ENCODE measurements at regions not wholly inside any gene's neighbourhood (a gene's known extent, or its start where the extent isn't known, plus 50 kb on each side); places are given as distances from the start of the nearest gene placed in this dataset.

DNA sequence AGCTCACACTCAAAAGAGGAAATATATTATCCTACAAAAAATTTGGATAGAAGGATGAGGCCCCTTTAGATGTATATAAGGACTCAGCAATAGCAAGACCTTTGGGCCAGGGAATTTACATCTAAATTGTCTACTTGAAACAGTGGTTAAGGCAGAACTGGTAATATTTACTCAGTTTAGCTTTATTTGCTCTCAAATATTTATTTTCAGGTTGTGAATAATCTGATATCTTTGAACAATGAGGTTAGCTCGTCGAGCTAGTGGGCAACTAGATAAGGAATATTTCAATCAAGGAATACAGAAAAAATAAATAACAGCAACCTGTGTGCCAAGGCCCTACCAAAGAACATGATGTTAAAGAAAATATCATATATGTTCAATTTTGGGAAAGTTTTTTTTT is 966.3 kb downstream of the DTWD2 start:
- no peak for DNase-seq

- DNase-seq: no peak
These were observed 970.8 kb downstream of the DTWD2 start for GRCh38 chr5:118017536-118017935.

- no peak for DNase-seq
These were observed 972.0 kb downstream of the DTWD2 start for GRCh38 chr5:118016396-118016795.

- DNase-seq: no peak
These were observed 972.8 kb downstream of the DTWD2 start for GRCh38 chr5:118015511-118015910.

DNA sequence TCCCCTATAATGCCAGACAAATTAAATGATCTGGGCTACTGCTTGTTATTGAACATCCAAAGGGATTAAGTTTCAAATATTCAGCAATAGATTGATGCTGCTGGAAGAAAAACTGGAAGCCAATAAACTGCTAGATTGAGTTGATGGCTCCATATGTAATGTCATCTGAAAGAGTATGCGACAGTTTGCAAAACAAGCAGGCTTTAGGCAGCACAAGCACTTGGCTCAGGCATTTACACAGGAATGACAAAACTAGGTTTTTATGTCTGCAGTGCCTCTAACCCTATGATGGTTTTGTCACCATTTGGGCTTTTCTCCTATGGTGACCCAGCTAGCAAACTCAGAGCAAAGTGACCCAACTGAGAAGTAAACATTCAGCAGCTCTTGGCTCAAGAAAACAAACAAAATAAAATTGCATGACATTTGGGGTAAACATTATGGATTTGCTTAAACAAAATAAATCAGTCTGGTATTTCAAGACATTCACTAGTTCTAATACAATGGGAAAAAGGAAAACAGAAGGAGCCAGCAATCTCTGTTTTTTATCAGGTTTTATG is 978.5 kb downstream of the DTWD2 start:
- DNase-seq: no peak

GRCh38 chr5:118008779-118009178 is 979.6 kb downstream of the DTWD2 start:
- DNase-seq: no peak

- no peak for DNase-seq
These were observed 981.1 kb downstream of the DTWD2 start for GRCh38 chr5:118007262-118007661.

GRCh38 chr5:118006219-118006618 is 982.1 kb downstream of the DTWD2 start:
- DNase-seq: no peak

- DNase-seq: no peak
These were observed 988.3 kb downstream of the DTWD2 start for GRCh38 chr5:117999939-118000549.

DNA sequence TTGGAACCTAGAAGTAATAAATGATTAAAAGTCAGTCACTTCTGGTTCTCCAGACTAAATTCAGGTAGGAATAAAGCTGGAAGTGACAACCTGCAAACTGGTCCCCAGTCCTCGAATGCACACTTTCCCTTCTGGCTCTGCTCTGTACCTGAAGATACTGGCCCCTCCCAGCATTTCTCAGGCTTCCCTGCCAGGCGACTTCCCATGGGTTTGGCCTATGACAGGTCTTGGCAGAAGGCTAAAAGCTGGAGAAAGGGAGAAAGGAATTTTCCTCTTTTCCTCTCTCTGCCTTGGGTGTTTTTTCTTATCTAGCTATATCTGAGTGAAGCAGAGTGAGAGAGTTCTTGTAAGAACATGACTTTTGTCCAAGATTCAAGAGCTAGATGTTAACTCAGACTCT is 1005.7 kb downstream of the DTWD2 start:
- no peak for DNase-seq

DNA sequence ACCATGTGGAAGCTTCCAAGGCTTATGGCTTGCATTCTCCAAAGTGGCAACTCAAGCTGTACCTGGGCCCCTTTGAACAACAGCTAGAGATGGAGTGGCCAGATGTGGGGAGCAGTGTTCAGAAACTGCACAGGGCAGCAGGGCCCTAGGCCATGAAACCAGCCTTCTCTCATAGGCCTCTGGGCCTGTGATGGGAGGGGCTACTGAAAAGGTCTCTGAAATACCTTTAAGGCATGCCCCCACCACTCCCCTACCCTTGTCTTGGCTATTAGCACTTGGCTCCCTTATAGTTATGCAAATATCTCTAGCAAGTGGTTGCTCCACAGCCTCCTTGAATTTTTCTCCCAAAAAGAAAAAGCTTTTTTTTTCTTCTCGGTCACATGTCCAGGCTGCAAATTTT is 1014.6 kb downstream of the DTWD2 start:
- DNase-seq: no peak

- DNase-seq: no peak
These were observed 1032.5 kb downstream of the DTWD2 start for GRCh38 chr5:117955831-117956230.

DNA sequence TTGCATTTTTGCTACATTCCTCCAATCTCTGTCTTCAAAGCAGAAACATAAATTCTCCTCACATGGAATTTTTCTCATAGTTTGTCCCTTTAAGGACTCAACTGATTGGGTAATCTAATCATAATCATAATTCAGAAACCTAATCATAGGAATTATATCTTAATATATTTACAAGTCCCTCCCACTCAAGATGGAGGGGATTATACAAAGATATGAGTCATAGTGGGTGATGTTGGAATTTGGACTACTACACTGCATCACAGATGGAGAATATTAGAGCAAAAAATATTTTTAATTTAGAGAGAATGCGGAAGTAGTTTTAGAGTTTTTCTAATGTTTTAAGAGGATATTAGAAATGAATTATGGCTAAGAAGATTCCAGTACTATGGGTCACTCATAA is 1034.0 kb downstream of the DTWD2 start:
- no peak for DNase-seq

- no peak for DNase-seq
These were observed 1035.1 kb downstream of the DTWD2 start for GRCh38 chr5:117953272-117953671.

GRCh38 chr5:117947836-117948235 is 1040.5 kb downstream of the DTWD2 start:
- DNase-seq: no peak

- no peak for DNase-seq
These were observed 1041.2 kb downstream of the DTWD2 start for GRCh38 chr5:117947121-117947520.

DNA sequence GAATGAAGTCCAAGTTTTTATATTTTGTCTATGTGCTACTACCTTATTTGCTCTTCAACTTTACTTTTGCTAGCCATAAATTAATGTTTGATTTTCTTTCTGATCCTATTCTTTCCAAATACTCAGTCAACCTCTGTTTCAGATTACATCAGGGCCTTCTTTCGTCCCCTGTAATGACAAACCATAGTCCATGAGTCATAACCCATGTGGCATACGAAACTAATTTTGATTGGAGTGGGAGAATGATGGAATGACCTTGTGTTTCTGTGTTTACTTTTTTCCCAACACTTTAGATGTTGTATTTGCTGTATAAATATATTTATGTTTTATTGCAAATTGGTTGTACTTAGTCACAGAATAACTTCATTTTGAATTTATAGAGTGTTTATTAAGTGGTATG is 1043.1 kb downstream of the DTWD2 start:
- DNase-seq: no peak

GRCh38 chr5:117943541-117943940 is 1044.8 kb downstream of the DTWD2 start:
- no peak for DNase-seq

- no peak for DNase-seq
These were observed 1045.4 kb downstream of the DTWD2 start for GRCh38 chr5:117942861-117943519.

GRCh38 chr5:117893211-117893610 is 1095.1 kb downstream of the DTWD2 start:
- no peak for DNase-seq

- DNase-seq: no peak
These were observed 1096.0 kb downstream of the DTWD2 start for GRCh38 chr5:117892360-117892759.

- no peak for DNase-seq
These were observed 1098.8 kb downstream of the DTWD2 start for GRCh38 chr5:117889596-117889995.

- no peak for DNase-seq
These were observed 1099.7 kb downstream of the DTWD2 start for GRCh38 chr5:117888688-117889087.

- no peak for DNase-seq
These were observed 1106.7 kb downstream of the DTWD2 start for GRCh38 chr5:117881426-117882230.

Data from T-helper 9 cell (primary cell).